ENCODE measurements at regions not wholly inside any gene's neighbourhood (a gene's known extent, or its start where the extent isn't known, plus 50 kb on each side); places are given as distances from the start of the nearest gene placed in this dataset.

DNA sequence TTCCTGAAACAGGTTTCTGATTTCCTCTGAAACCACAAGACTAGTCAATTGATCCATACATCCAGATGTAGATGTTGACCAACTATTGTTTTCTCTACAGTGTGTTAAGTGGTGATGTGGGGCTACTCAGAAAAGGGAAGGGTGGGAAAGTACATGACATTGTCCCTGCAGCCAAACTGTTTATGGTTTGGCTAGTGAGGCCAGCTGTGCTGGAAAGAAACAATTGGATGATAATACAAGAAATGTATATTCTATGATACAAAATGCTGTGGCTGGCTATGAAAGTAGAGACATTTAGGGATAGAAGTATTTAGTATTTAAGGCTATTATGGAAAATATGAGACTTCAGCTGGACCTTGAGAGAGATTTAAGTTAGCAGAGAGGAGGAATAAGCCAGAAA is 244.5 kb downstream of the ADGRL2 start:
- TF ChIP-seq, protein P1, sequence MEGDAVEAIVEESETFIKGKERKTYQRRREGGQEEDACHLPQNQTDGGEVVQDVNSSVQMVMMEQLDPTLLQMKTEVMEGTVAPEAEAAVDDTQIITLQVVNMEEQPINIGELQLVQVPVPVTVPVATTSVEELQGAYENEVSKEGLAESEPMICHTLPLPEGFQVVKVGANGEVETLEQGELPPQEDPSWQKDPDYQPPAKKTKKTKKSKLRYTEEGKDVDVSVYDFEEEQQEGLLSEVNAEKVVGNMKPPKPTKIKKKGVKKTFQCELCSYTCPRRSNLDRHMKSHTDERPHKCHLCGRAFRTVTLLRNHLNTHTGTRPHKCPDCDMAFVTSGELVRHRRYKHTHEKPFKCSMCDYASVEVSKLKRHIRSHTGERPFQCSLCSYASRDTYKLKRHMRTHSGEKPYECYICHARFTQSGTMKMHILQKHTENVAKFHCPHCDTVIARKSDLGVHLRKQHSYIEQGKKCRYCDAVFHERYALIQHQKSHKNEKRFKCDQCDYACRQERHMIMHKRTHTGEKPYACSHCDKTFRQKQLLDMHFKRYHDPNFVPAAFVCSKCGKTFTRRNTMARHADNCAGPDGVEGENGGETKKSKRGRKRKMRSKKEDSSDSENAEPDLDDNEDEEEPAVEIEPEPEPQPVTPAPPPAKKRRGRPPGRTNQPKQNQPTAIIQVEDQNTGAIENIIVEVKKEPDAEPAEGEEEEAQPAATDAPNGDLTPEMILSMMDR (conservative IDR thresholded peaks at IDR 0.05; ENCODE audit: low read depth, low read length): no peak
- TF ChIP-seq POLR2A (IDR thresholded peaks at IDR 0.05; ENCODE audit: low read depth, low read length): no peak
